ENCODE measurements at regions not wholly inside any gene's neighbourhood (a gene's known extent, or its start where the extent isn't known, plus 50 kb on each side); places are given as distances from the start of the nearest gene placed in this dataset.

DNA sequence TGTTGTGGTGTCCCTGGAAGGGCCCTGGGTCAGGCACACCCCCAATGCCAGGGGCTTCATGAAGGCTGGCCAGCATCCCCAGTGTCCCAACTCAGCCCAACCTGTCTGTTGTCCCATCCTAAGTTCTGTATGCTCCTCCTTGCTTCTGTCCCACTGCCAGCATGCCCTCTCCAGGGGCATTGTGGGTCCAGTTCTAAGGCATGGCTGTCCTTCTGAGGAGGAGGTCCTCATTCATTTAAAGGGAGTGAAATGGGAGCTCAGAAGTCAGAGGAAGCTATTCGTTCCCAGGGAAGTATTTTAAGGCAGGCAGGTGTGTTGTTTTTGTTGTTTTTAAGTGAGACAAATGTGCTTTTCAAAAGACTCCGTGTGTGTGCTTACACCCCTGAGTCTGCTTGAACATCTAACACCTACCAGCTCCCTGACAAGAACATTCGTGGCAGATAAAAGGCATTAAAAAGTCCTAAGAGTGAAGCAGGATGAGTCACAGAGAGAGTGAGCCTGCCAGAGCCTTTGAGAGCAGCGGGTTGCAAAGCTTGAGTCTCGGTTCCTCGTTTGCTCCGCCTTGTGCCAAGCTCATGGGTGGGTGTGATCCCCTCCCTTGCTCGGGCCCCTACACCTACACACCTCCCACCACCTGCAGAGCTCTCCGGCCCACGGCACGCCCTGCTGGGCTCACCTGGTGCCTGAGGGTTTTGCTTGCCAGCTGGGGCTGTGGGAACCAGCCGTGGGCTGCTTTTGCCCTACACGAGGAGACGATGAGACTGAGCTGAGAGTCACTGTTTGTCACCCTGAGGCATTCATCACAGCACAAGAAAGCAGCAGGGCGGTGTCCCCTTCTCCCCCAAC lies 183.4 kb upstream of the TOPAZ1 start:
- TF ChIP-seq, protein P1, sequence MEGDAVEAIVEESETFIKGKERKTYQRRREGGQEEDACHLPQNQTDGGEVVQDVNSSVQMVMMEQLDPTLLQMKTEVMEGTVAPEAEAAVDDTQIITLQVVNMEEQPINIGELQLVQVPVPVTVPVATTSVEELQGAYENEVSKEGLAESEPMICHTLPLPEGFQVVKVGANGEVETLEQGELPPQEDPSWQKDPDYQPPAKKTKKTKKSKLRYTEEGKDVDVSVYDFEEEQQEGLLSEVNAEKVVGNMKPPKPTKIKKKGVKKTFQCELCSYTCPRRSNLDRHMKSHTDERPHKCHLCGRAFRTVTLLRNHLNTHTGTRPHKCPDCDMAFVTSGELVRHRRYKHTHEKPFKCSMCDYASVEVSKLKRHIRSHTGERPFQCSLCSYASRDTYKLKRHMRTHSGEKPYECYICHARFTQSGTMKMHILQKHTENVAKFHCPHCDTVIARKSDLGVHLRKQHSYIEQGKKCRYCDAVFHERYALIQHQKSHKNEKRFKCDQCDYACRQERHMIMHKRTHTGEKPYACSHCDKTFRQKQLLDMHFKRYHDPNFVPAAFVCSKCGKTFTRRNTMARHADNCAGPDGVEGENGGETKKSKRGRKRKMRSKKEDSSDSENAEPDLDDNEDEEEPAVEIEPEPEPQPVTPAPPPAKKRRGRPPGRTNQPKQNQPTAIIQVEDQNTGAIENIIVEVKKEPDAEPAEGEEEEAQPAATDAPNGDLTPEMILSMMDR (conservative IDR thresholded peaks at IDR 0.05 in 1 of 2, IDR thresholded peaks at IDR 0.05 in 1 of 2; ENCODE audit: extremely low read depth in 1 of 2, insufficient read depth in 1 of 2, low read depth in 1 of 2, low read length in 2 of 2) = no peak
- TF ChIP-seq EZH2 (IDR thresholded peaks at IDR 0.05; ENCODE audit: borderline replicate concordance, low read length) = no peak

All from mammary epithelial cell (primary cell).